ENCODE measurements at regions not wholly inside any gene's neighbourhood (a gene's known extent, or its start where the extent isn't known, plus 50 kb on each side); places are given as distances from the start of the nearest gene placed in this dataset.

- H3K27me3 ChIP-seq (ENCODE audit: low read length): no peaks in the 10 kb centered on the region
- H3K9ac ChIP-seq (ENCODE audit: low read length): no peak overlapping the region
- no peak overlapping the region for H2AFZ ChIP-seq (ENCODE audit: low read depth, low read length, severe bottlenecking)
- H3K4me3 ChIP-seq (ENCODE audit: insufficient read depth, low read length, poor library complexity, severe bottlenecking): no peak overlapping the region
- H4K20me1 ChIP-seq (ENCODE audit: low read depth, low read length): no peaks in the 10 kb centered on the region
- TF ChIP-seq EZH2phosphoT487 (conservative IDR thresholded peaks at IDR 0.05; ENCODE audit: low read length) (no peak), CTCF (IDR thresholded peaks at IDR 0.05; ENCODE audit: insufficient read depth, low read length, poor library complexity, severe bottlenecking) (no peak)
- H3K36me3 ChIP-seq (ENCODE audit: low read length): no peaks in the 10 kb centered on the region
- no peaks in the 10 kb centered on the region for H3F3A ChIP-seq (ENCODE audit: insufficient read depth)
- no peaks in the 10 kb centered on the region for H3K79me2 ChIP-seq (ENCODE audit: insufficient read depth, low read length)
- no peaks in the 10 kb centered on the region for H3K9me2 ChIP-seq (replicated peaks; ENCODE audit: insufficient read depth, low read length)
- H3K4me2 ChIP-seq (ENCODE audit: low read depth, low read length, poor library complexity, severe bottlenecking): no peak overlapping the region
- H3K27ac ChIP-seq (ENCODE audit: low read depth, low read length): no peak overlapping the region
- no peaks in the 10 kb centered on the region for H3K9me3 ChIP-seq (ENCODE audit: insufficient read depth, low read length)
Measured at GRCh38 chr4:120544838-120545237, 377.7 kb downstream of the PRDM5 start.

DNA sequence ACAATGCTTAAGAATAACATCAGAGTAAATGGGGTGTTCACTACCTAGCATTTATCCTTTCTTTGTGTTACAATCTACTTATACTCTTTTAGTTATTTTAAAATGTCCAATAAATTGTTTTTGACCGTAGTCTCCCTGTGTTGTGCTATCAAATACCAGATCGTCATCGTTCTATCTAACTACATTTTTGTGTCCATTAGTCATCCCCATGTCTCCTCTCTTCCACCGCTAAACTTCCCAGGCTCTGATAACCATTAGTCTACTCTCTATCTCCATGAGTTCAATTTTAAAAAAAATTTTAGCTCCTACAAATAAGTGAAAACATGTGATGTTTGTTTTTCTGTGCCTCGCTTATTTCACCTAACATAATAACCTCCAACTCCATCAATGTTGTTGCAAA is 381.9 kb downstream of the PRDM5 start:
- TF ChIP-seq CTCF (IDR thresholded peaks at IDR 0.05; ENCODE audit: insufficient read depth, low read length, poor library complexity, severe bottlenecking) (no peak), EZH2phosphoT487 (conservative IDR thresholded peaks at IDR 0.05; ENCODE audit: low read length) (no peak)
- no peak overlapping the region for H3K4me3 ChIP-seq (ENCODE audit: insufficient read depth, low read length, poor library complexity, severe bottlenecking)
- no peaks in the 10 kb centered on the region for H3F3A ChIP-seq (ENCODE audit: insufficient read depth)
- H4K20me1 ChIP-seq (ENCODE audit: low read depth, low read length): no peaks in the 10 kb centered on the region
- no peaks in the 10 kb centered on the region for H3K79me2 ChIP-seq (ENCODE audit: insufficient read depth, low read length)
- H3K9me3 ChIP-seq (ENCODE audit: insufficient read depth, low read length): no peaks in the 10 kb centered on the region
- H2AFZ ChIP-seq (ENCODE audit: low read depth, low read length, severe bottlenecking): no peak overlapping the region
- no peak overlapping the region for H3K9ac ChIP-seq (ENCODE audit: low read length)
- H3K27ac ChIP-seq (ENCODE audit: low read depth, low read length): no peak overlapping the region
- no peaks in the 10 kb centered on the region for H3K27me3 ChIP-seq (ENCODE audit: low read length)
- H3K36me3 ChIP-seq (ENCODE audit: low read length): no peaks in the 10 kb centered on the region
- H3K4me2 ChIP-seq (ENCODE audit: low read depth, low read length, poor library complexity, severe bottlenecking): no peak overlapping the region
- no peaks in the 10 kb centered on the region for H3K9me2 ChIP-seq (replicated peaks; ENCODE audit: insufficient read depth, low read length)

- H2AFZ ChIP-seq (ENCODE audit: low read depth, low read length, severe bottlenecking): no peak overlapping the region
- H3K79me2 ChIP-seq (ENCODE audit: insufficient read depth, low read length): no peaks in the 10 kb centered on the region
- TF ChIP-seq EZH2phosphoT487 (conservative IDR thresholded peaks at IDR 0.05; ENCODE audit: low read length) (no peak), CTCF (IDR thresholded peaks at IDR 0.05; ENCODE audit: insufficient read depth, low read length, poor library complexity, severe bottlenecking) (no peak)
- no peak overlapping the region for H3K4me3 ChIP-seq (ENCODE audit: insufficient read depth, low read length, poor library complexity, severe bottlenecking)
- no peak overlapping the region for H3K27ac ChIP-seq (ENCODE audit: low read depth, low read length)
- H3K36me3 ChIP-seq (ENCODE audit: low read length): no peaks in the 10 kb centered on the region
- H3K9me2 ChIP-seq (replicated peaks; ENCODE audit: insufficient read depth, low read length): no peaks in the 10 kb centered on the region
- no peak overlapping the region for H3K4me2 ChIP-seq (ENCODE audit: low read depth, low read length, poor library complexity, severe bottlenecking)
- H3K27me3 ChIP-seq (ENCODE audit: low read length): no peaks in the 10 kb centered on the region
- no peaks in the 10 kb centered on the region for H3K9me3 ChIP-seq (ENCODE audit: insufficient read depth, low read length)
- H3F3A ChIP-seq (ENCODE audit: insufficient read depth): no peaks in the 10 kb centered on the region
- no peaks in the 10 kb centered on the region for H4K20me1 ChIP-seq (ENCODE audit: low read depth, low read length)
- H3K9ac ChIP-seq (ENCODE audit: low read length): no peak overlapping the region
Measured at GRCh38 chr4:120536884-120537283, 385.6 kb downstream of the PRDM5 start.

GRCh38 chr4:120528428-120528827 is 394.1 kb downstream of the PRDM5 start:
- H4K20me1 ChIP-seq (ENCODE audit: low read depth, low read length): no peaks in the 10 kb centered on the region
- H3K9me3 ChIP-seq (ENCODE audit: insufficient read depth, low read length): no peaks in the 10 kb centered on the region
- H3F3A ChIP-seq (ENCODE audit: insufficient read depth): no peaks in the 10 kb centered on the region
- H3K9ac ChIP-seq (ENCODE audit: low read length): no peak overlapping the region
- TF ChIP-seq CTCF (IDR thresholded peaks at IDR 0.05; ENCODE audit: insufficient read depth, low read length, poor library complexity, severe bottlenecking): no peak
- H3K9me2 ChIP-seq (replicated peaks; ENCODE audit: insufficient read depth, low read length): no peaks in the 10 kb centered on the region
- no peaks in the 10 kb centered on the region for H3K36me3 ChIP-seq (ENCODE audit: low read length)
- H3K4me2 ChIP-seq (ENCODE audit: low read depth, low read length, poor library complexity, severe bottlenecking): no peak overlapping the region
- no peaks in the 10 kb centered on the region for H3K27me3 ChIP-seq (ENCODE audit: low read length)
- H3K27ac ChIP-seq (ENCODE audit: low read depth, low read length): no peak overlapping the region
- no peak overlapping the region for H3K4me3 ChIP-seq (ENCODE audit: insufficient read depth, low read length, poor library complexity, severe bottlenecking)
- no peak overlapping the region for H2AFZ ChIP-seq (ENCODE audit: low read depth, low read length, severe bottlenecking)
- no peaks in the 10 kb centered on the region for H3K79me2 ChIP-seq (ENCODE audit: insufficient read depth, low read length)
